ENCODE measurements at regions not wholly inside any gene's neighbourhood (a gene's known extent, or its start where the extent isn't known, plus 50 kb on each side); places are given as distances from the start of the nearest gene placed in this dataset.

GRCh38 chr14:85479306-85479705 is 50.6 kb upstream of the FLRT2 start:
- TF ChIP-seq CTCF (IDR thresholded peaks at IDR 0.05; ENCODE audit: poor library complexity) (no peak), EZH2 (IDR thresholded peaks at IDR 0.05; ENCODE audit: borderline replicate concordance) (no peak)
